ENCODE measurements at regions not wholly inside any gene's neighbourhood (a gene's known extent, or its start where the extent isn't known, plus 50 kb on each side); places are given as distances from the start of the nearest gene placed in this dataset.

DNA sequence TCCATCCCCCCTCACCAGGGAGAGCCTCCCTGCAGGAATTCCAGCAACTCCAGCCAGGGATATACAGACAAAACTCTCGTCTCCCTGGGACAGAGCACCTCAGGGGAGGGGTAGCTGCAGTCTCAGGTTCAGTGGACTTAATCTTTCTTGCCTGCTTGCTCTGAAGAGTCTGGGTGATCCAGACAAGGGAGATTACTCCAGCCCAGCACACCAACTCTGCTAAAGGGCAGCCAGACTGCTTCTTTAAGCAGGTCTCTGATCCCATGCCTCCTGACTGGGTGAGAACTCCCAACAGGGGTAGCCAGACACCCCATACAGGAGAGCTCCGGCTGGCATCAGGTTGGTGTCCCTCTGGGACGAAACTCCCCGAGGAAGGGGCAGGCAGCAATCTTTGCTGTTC lies 888.7 kb downstream of the RAB28 start:
- H3K4me1 ChIP-seq (ENCODE audit: low read depth, poor library complexity, severe bottlenecking): no peaks in the 10 kb centered on the region
- no peak overlapping the region for H3K4me2 ChIP-seq
- no peak overlapping the region for H3K9ac ChIP-seq
- no peak overlapping the region for H3K4me3 ChIP-seq (IDR thresholded peaks at IDR 0.05; ENCODE audit: insufficient read depth, low read depth, low read length)
- H3K36me3 ChIP-seq (ENCODE audit: insufficient read depth): no peaks in the 10 kb centered on the region
- H2AFZ ChIP-seq (ENCODE audit: low read depth): no peak overlapping the region
- no peaks in the 10 kb centered on the region for H3K27me3 ChIP-seq (ENCODE audit: insufficient read depth, low read depth)
- no peaks in the 10 kb centered on the region for H4K20me1 ChIP-seq (ENCODE audit: insufficient read depth)
- H3K79me2 ChIP-seq (ENCODE audit: insufficient read depth, low read depth): no peaks in the 10 kb centered on the region
- no peak overlapping the region for H3K27ac ChIP-seq
- TF ChIP-seq, protein P1, sequence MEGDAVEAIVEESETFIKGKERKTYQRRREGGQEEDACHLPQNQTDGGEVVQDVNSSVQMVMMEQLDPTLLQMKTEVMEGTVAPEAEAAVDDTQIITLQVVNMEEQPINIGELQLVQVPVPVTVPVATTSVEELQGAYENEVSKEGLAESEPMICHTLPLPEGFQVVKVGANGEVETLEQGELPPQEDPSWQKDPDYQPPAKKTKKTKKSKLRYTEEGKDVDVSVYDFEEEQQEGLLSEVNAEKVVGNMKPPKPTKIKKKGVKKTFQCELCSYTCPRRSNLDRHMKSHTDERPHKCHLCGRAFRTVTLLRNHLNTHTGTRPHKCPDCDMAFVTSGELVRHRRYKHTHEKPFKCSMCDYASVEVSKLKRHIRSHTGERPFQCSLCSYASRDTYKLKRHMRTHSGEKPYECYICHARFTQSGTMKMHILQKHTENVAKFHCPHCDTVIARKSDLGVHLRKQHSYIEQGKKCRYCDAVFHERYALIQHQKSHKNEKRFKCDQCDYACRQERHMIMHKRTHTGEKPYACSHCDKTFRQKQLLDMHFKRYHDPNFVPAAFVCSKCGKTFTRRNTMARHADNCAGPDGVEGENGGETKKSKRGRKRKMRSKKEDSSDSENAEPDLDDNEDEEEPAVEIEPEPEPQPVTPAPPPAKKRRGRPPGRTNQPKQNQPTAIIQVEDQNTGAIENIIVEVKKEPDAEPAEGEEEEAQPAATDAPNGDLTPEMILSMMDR (conservative IDR thresholded peaks at IDR 0.05; ENCODE audit: low read depth, low read length): no peak

DNA sequence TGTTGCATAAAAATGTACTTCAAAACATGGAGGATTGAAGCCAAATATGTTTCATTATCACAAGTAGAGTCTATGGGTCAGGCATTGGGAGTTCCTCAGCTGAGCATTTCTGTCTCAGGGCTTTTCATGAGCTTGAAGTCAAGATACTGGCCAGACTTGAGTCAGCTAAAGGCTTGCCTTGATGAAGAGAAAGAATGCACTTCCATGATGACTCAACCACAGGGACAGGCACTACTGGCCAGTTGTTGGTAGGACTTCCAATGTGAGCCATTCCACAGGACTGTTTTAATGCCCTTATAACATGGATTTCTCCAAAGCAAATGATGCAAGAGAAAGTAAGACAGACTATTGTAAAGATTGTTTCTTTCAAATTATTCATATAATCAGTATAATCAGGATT lies 895.6 kb downstream of the RAB28 start:
- H3K27me3 ChIP-seq (ENCODE audit: insufficient read depth, low read depth): no peaks in the 10 kb centered on the region
- no peaks in the 10 kb centered on the region for H3K79me2 ChIP-seq (ENCODE audit: insufficient read depth, low read depth)
- no peaks in the 10 kb centered on the region for H3K36me3 ChIP-seq (ENCODE audit: insufficient read depth)
- H3K9ac ChIP-seq: no peak overlapping the region
- no peaks in the 10 kb centered on the region for H3K4me1 ChIP-seq (ENCODE audit: low read depth, poor library complexity, severe bottlenecking)
- H2AFZ ChIP-seq (ENCODE audit: low read depth): no peak overlapping the region
- H3K27ac ChIP-seq: no peak overlapping the region
- H3K4me2 ChIP-seq: no peak overlapping the region
- no peak overlapping the region for H3K4me3 ChIP-seq (IDR thresholded peaks at IDR 0.05; ENCODE audit: insufficient read depth, low read depth, low read length)
- no peaks in the 10 kb centered on the region for H4K20me1 ChIP-seq (ENCODE audit: insufficient read depth)
- TF ChIP-seq, protein P1 (conservative IDR thresholded peaks at IDR 0.05; ENCODE audit: low read depth, low read length): no peak

DNA sequence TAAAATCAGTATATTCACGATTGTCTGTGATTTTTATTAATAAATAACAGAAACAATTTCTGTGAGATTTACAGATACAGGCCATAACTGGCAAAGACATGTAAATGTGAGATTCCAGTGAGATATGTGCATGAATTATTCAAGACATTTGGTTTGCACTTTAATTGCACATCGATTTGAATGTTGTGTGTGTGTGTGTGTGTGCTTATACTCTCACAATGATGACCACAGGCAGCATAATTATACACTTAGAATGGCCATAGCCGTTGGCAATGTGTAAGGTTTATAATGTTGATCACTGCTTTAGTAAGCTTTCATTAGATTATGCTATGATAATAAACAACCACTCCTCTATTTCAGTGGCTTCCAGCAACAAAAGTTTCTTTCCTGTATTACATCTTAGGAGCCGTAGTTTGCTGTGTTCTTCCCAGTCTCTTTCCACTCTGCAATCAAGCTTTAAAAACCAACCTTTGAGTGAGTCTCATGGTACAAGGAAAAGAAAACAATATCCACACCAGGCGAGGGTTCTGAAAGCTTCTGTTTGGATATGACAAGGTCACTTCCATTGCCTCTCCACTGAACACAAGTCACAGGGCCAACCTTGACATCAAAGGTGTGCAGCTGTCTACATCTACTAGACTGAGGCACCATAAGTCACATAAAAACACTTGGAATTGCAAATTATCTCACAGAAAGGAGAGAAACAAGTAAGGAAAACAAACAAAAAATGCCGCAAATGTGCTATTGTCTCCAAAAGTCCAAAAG lies 897.7 kb downstream of the RAB28 start:
- no peak overlapping the region for H3K4me3 ChIP-seq (IDR thresholded peaks at IDR 0.05; ENCODE audit: insufficient read depth, low read depth, low read length)
- no peaks in the 10 kb centered on the region for H3K79me2 ChIP-seq (ENCODE audit: insufficient read depth, low read depth)
- H3K4me1 ChIP-seq (ENCODE audit: low read depth, poor library complexity, severe bottlenecking): no peaks in the 10 kb centered on the region
- no peak overlapping the region for H3K4me2 ChIP-seq
- TF ChIP-seq, protein P1 (conservative IDR thresholded peaks at IDR 0.05; ENCODE audit: low read depth, low read length): no peak
- no peaks in the 10 kb centered on the region for H4K20me1 ChIP-seq (ENCODE audit: insufficient read depth)
- no peaks in the 10 kb centered on the region for H3K36me3 ChIP-seq (ENCODE audit: insufficient read depth)
- H3K27ac ChIP-seq: no peak overlapping the region
- H3K9ac ChIP-seq: no peak overlapping the region
- H2AFZ ChIP-seq (ENCODE audit: low read depth): no peak overlapping the region
- H3K27me3 ChIP-seq (ENCODE audit: insufficient read depth, low read depth): no peaks in the 10 kb centered on the region

DNA sequence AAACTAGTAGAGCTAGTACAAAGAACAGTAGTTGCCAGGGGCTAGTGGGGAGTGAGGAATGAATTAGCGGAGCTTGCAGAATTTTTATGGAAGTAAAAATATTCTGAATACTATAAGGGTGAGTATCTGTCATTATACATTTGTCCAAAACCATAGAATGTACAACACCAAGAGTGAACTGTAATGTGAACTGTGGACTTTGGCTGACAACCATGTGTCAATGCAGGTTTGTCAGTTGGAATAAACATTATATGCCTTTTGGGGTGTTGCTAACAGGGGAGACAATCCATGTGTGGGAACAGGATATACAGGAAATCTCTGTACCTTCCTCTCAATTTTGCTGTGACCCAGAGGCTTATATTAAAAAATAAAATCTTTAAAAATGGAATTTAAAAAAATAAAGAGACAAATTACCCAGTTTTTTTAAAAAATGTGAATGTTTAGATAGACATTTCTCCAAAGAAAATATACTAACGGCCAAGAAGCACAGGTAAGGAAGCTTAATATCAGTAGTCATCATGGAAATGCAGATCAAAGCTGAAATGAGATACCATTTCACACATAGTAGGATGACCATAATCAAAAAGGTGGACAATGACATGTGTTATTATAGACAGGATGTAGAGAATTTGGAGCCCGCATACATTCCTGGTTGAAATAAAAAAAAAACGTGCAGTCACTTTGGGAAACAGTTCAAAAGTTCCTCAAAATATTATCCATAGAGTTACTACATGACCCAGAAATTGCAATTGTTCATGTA lies 899.8 kb downstream of the RAB28 start:
- no peak overlapping the region for H3K9ac ChIP-seq
- H2AFZ ChIP-seq (ENCODE audit: low read depth): no peak overlapping the region
- no peaks in the 10 kb centered on the region for H3K4me1 ChIP-seq (ENCODE audit: low read depth, poor library complexity, severe bottlenecking)
- H3K79me2 ChIP-seq (ENCODE audit: insufficient read depth, low read depth): no peaks in the 10 kb centered on the region
- TF ChIP-seq, protein P1 (conservative IDR thresholded peaks at IDR 0.05; ENCODE audit: low read depth, low read length): no peak
- no peaks in the 10 kb centered on the region for H3K27me3 ChIP-seq (ENCODE audit: insufficient read depth, low read depth)
- no peaks in the 10 kb centered on the region for H4K20me1 ChIP-seq (ENCODE audit: insufficient read depth)
- no peak overlapping the region for H3K4me3 ChIP-seq (IDR thresholded peaks at IDR 0.05; ENCODE audit: insufficient read depth, low read depth, low read length)
- no peak overlapping the region for H3K4me2 ChIP-seq
- H3K27ac ChIP-seq: no peak overlapping the region
- no peaks in the 10 kb centered on the region for H3K36me3 ChIP-seq (ENCODE audit: insufficient read depth)

Measured in KMS-11 (cell line).